HEK293T (cell line): ENCODE measurements at regions not wholly inside any gene's neighbourhood (a gene's known extent, or its start where the extent isn't known, plus 50 kb on each side); places are given as distances from the start of the nearest gene placed in this dataset.

Experiments used
- CTCF ChIA-PET: fragments of 350-600 bp; formaldehyde crosslinking; extraction: SDS; loops from one replicate; lab custom pipeline; 2021; ENCODE audit warnings: antibody characterized with exemption, inconsistent platforms; lab: Yijun Ruan, JAX
- POLR2A ChIA-PET: fragments of 350-600 bp; formaldehyde crosslinking; extraction: SDS; loops from one replicate; lab custom pipeline; 2020; ENCODE audit warnings: antibody characterized with exemption, inconsistent platforms; lab: Yijun Ruan, JAX
- DNase-seq: peaks from one replicate; pipeline ENCODE4 v3.0.0; 2012; ENCODE audit warnings: mixed read lengths; ENCODE audit errors: extremely low spot score
- ARNT ChIP-seq: fragments of 450-650 bp; IDR thresholded peaks from 2 replicates; pipeline ENCODE4 v1.6.1; 2017; ENCODE audit warnings: mild to moderate bottlenecking
- BHLHE40 ChIP-seq: fragments of 450-650 bp; IDR thresholded peaks from 2 replicates; pipeline ENCODE4 v1.6.1; 2016; ENCODE audit warnings: mild to moderate bottlenecking, moderate library complexity, borderline replicate concordance
- CTBP1 ChIP-seq: fragments of 450-650 bp; IDR thresholded peaks from 2 replicates; pipeline ENCODE4 v1.6.1; 2016; ENCODE audit warnings: borderline replicate concordance
- ELF4 ChIP-seq: fragments of 450-650 bp; IDR thresholded peaks from 2 replicates; pipeline ENCODE4 v1.6.1; 2017; ENCODE audit warnings: antibody characterized with exemption
- FOXA1 ChIP-seq: fragments of 450-650 bp; IDR thresholded peaks from 2 replicates; pipeline ENCODE4 v1.6.1; 2016; ENCODE audit warnings: mild to moderate bottlenecking
- FOXK2 ChIP-seq: fragments of 450-650 bp; IDR thresholded peaks from 2 replicates; pipeline ENCODE4 v1.6.1; 2016; ENCODE audit warnings: mild to moderate bottlenecking
- FOXM1 ChIP-seq: fragments of 450-650 bp; IDR thresholded peaks from 2 replicates; pipeline ENCODE4 v1.6.1; 2017; ENCODE audit warnings: mild to moderate bottlenecking, borderline replicate concordance
- HDGF ChIP-seq: fragments of 450-650 bp; IDR thresholded peaks from 2 replicates; pipeline ENCODE4 v1.6.1; 2017; ENCODE audit warnings: antibody characterized with exemption, borderline replicate concordance
- L3MBTL2 ChIP-seq: fragments of 450-650 bp; conservative IDR thresholded peaks from 2 replicates; pipeline ENCODE4 v1.6.1; 2016; ENCODE audit warnings: mild to moderate bottlenecking
- NFRKB ChIP-seq: fragments of 450-650 bp; IDR thresholded peaks from 2 replicates; pipeline ENCODE4 v1.6.1; 2016; ENCODE audit warnings: mild to moderate bottlenecking, moderate library complexity
- PKNOX1 ChIP-seq: fragments of 450-650 bp; IDR thresholded peaks from 2 replicates; pipeline ENCODE4 v1.6.1; 2016
- SP1 ChIP-seq: fragments of 450-650 bp; IDR thresholded peaks from 2 replicates; pipeline ENCODE4 v1.6.1; 2017
- SUZ12 ChIP-seq: fragments of 450-650 bp; IDR thresholded peaks from 2 replicates; pipeline ENCODE4 v1.6.1; 2016; ENCODE audit warnings: mild to moderate bottlenecking
- TARDBP ChIP-seq: fragments of 450-650 bp; IDR thresholded peaks from 2 replicates; pipeline ENCODE4 v1.6.1; 2016
- ZNF384 ChIP-seq: fragments of 450-650 bp; IDR thresholded peaks from 2 replicates; pipeline ENCODE4 v1.6.1; 2016

DNA sequence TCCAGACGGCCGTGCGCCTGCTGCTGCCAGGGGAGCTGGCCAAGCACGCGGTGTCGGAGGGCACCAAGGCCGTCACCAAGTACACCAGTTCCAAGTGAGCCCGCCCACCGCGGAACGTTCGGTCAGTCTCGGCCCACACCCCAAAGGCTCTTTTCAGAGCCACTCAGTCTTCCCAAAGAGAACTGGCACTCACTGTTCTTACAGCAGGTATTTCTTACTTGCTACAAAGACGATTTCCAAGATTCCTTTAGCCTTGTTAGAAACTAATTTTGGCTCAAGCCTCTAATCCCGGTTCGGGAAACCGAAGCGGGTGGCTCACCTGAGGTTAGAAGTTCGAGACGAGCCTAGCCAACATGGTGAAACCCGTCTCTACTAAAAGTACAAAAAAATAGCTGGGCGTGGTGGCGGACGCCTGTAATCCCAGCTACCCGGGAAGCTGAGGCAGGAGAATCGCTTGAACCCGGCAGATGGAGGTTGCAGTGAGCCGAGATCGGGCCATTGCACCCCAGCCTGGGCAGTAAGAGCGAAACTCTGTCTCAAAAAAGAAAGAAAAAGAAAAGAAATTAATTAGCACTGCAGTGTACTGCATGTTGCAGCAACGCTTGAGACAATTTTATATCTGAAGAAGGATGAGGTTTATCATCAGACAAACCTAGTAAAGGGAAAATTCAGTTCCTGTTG lies 73.1 kb downstream of the OR2B2 start:
- POLR2A ChIA-PET: interaction anchor here (1.0 to 7.7 kb wide), 21 partner anchors 10 to 1818 kb away, joined by 3 to 422 read pairs (median 9); a partner anchor contains a TSS
- no peak for TF ChIP-seq SP1
- TF ChIP-seq SUZ12: no peak
- TF ChIP-seq ELF4: no peak
- peak; percentile 68 for TF ChIP-seq L3MBTL2
- TF ChIP-seq BHLHE40: no peak
- no peak for TF ChIP-seq CTBP1
- CTCF ChIA-PET: interaction anchor here (1.0 kb wide), 1 partner anchor 56 kb away, joined by 3 read pairs; no protein-coding TSS in a partner anchor
- no peak for DNase-seq

DNA sequence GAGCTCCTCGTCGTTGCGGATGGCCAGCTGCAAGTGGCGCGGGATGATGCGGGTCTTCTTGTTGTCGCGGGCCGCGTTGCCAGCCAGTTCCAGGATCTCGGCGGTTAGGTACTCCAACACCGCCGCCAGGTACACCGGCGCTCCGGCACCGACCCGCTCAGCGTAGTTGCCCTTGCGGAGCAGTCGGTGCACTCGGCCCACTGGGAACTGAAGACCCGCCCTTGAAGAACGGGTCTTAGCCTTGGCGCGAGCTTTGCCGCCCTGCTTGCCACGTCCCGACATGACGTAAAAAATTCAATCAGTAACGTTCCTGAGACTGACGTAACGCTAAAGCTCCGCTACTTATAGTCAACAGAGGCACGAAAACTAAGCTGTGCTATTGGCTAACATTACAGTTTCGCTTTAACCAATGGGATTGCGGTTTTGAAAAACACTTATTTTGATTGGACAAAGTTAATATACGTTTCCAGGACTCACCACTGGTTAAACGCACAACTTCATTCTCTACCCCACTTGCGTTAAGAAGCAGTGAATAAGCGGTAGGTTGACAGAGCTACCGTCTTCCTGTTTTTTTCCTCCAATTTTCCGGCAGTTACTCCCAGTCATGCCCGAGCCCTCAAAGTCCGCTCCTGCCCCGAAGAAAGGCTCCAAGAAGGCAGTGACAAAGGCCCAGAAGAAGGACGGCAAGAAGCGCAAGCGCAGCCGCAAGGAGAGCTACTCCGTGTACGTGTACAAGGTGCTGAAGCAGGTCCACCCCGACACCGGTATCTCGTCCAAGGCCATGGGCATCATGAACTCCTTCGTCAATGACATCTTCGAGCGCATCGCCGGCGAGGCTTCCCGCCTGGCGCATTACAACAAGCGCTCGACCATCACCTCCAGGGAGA lies 73.9 kb downstream of the OR2B2 start:
- no peak for TF ChIP-seq FOXA1
- TF ChIP-seq TARDBP: peak; percentile 85; the same call in 1 of the 2 replicates
- TF ChIP-seq ELF4: peak; percentile 76
- TF ChIP-seq PKNOX1: peak; percentile 50; the same call in 1 of the 2 replicates
- ChIA-PET CTCF (interaction anchor here (1.0 kb wide), 1 partner anchor 56 kb away, joined by 3 read pairs; no protein-coding TSS in a partner anchor), POLR2A (interaction anchor here (0.6 to 7.7 kb wide), 37 partner anchors 10 to 1906 kb away, joined by 3 to 422 read pairs (median 8); partner anchors contain the start of genes ZKSCAN8 and ZSCAN26)
- DNase-seq: peak; percentile 79

- no peak for TF ChIP-seq CTBP1
- peak; percentile 46 for TF ChIP-seq NFRKB
- no peak for TF ChIP-seq L3MBTL2
- TF ChIP-seq HDGF: no peak
- DNase-seq: no peak
- ChIA-PET CTCF (interaction anchor here (0.8 to 1.4 kb wide), 2 partner anchors 19 to 56 kb away, joined by 3 to 4 read pairs; a partner anchor contains a TSS), POLR2A (interaction anchor here (0.6 to 7.7 kb wide), 39 partner anchors 9 to 1905 kb away, joined by 3 to 422 read pairs (median 8); partner anchors contain the start of gene ZKSCAN8)
Observed at GRCh38 chr6:27837625-27838057, 74.6 kb downstream of the OR2B2 start.

DNA sequence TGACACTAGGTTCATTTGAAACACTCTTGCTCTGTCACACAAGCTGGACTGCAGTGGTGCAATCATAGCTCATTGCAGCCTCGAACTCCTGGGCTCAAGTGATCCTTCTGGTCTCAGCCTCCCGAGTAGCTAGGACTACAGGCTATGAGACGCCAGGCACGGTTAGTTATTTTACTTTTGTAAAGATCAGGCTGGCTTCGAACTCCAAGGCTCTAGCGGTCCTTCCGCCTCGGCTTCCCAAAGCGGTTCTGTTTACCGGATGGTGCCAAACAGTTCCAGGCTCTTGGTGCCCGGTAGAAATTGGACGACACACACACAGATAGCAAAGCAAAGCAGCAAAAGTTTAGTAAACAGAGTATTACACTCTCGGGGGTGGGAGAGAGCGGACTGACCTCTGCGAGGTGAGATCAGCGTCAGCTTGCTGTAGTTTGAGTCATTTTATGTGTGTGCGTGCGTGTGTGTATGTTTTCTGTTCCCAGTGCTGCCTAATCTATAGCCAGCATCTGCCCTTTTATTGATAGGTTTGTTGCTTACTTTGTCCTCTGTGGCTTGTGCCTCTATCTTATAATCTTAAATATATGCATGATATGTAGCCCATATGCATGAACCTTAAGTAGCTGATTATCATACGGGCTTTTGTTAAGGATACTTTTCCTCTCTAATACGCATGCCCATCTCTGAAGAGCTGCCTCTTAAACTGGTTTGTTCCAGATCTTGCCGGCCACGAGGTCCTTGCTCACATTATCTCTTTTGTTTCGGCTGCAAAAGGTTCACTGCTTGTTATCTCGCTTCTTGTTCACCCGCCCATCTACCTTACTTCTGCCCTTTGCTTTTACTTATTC lies 75.2 kb downstream of the OR2B2 start:
- TF ChIP-seq ELF4 (peak; percentile 32; the same call in 1 of the 2 replicates), ARNT (peak; percentile 52; the same call in 1 of the 2 replicates), CTBP1 (peak; percentile 45; the same call in 1 of the 2 replicates), HDGF (no peak), L3MBTL2 (peak; percentile 82)
- peak; percentile 43 for DNase-seq
- CTCF ChIA-PET: interaction anchor here (0.8 to 1.4 kb wide), 2 partner anchors 18 to 56 kb away, joined by 3 to 4 read pairs; a partner anchor contains a TSS
- POLR2A ChIA-PET: interaction anchor here (0.6 to 7.7 kb wide), 36 partner anchors 8 to 1816 kb away, joined by 3 to 422 read pairs (median 8); partner anchors contain the start of gene ZKSCAN8

DNA sequence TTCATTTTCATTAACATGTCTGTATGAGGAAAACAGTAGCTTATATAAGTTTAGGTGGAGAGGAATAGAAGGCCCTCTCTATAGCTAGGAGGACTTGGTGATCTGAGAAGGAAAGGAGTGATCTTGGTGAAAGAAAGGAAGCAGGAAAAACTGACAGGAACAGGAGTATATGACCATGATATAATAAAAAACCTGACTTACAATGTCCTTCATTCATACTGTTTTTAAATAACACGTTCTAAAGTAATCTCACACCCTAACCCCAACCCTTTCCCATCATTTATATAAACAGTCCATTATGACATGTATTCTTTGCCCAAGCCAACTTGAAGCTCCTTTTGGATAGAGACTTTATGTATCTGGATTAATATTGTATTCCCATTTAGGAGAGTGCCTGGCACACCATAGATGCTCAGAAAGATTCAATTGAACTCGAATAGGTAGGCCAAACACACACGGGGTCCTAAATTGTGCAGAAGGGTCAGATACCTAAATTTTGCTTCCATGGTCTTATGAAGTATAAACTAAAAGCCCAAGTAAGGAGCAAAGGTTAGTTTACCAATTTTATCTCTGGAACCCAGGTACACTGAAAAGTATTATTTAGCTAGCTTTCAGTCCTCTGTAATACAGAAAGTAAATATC lies 75.9 kb downstream of the OR2B2 start:
- POLR2A ChIA-PET: interaction anchor here (0.6 to 7.7 kb wide), 22 partner anchors 8 to 1815 kb away, joined by 3 to 422 read pairs (median 14); a partner anchor contains a TSS
- TF ChIP-seq HDGF (no peak), SP1 (no peak), FOXM1 (no peak), FOXA1 (no peak), SUZ12 (no peak), L3MBTL2 (no peak), ARNT (no peak), FOXK2 (no peak), PKNOX1 (no peak), NFRKB (no peak)
- no peak for DNase-seq
- CTCF ChIA-PET: interaction anchor here (0.6 to 1.4 kb wide), 2 partner anchors 57 to 291 kb away, joined by 3 to 4 read pairs; a partner anchor contains a TSS

DNA sequence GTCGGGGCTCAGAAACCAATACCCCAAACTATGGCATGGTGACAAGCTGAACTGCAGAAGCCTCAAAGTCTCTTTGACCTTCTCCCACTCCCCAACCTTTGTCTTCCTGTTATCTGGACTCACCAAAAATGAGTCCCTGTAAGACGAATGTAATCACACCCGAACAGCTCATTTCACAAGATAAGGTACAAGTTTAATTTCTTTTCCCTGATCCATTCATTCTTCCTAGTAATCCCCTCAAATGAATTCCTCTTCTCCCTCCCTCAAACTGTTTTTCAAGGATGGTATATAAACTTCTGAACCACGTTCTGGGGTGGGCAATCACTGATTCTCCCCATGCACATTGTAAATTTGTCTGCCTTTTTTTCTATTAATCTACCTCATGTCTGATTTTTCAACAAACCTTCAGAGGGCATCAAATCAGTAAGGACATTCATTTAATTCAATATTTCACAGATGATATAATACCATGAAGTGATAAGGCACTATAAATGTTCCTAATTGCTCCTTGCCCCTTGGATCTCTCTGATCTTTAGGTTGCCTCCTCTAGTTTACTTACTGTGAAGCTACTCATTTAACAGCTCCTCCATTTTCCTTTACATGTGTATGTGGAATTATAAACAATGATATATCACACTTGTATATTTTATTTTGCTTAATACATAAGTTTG lies 77.2 kb downstream of the OR2B2 start:
- TF ChIP-seq PKNOX1 (no peak), ARNT (no peak), ZNF384 (no peak), NFRKB (no peak), HDGF (no peak), SUZ12 (no peak), L3MBTL2 (no peak)
- CTCF ChIA-PET: interaction anchor here (1.2 kb wide), 1 partner anchor 10 kb away, joined by 4 read pairs; no protein-coding TSS in a partner anchor
- DNase-seq: no peak
- POLR2A ChIA-PET: interaction anchor here (4.0 to 7.7 kb wide), 5 partner anchors 13 to 1677 kb away, joined by 37 to 422 read pairs (median 244); a partner anchor contains a TSS
